NCI-H187 (cell line): ENCODE measurements at regions not wholly inside any gene's neighbourhood (a gene's known extent, or its start where the extent isn't known, plus 50 kb on each side); places are given as distances from the start of the nearest gene placed in this dataset.
"Not testable (repeated sequence)": the region's sequence is repeated elsewhere in the genome, so short reads cannot be mapped to it uniquely, and the experiment has no call there.

Experiments used
- DNase-seq, 2 experiments: peaks; one replicate each; lab custom pipeline; 2025; lab: John Stamatoyannopoulos, UW

- no peak for DNase-seq
Observed at GRCh38 chr3:71958533-71958932, 173.6 kb upstream of the PROK2 start.

- no peak for DNase-seq
Observed at GRCh38 chr3:71956716-71957115, 171.8 kb upstream of the PROK2 start.

GRCh38 chr3:71956069-71956340 lies 171.1 kb upstream of the PROK2 start:
- no peak for DNase-seq

- DNase-seq, result peak; percentile 12 to 21
Observed at GRCh38 chr3:71955240-71956068, 170.5 kb upstream of the PROK2 start.

GRCh38 chr3:71951842-71952241 lies 166.9 kb upstream of the PROK2 start:
- no peak for DNase-seq

- DNase-seq, result no peak
Observed at GRCh38 chr3:71951361-71951760, 166.4 kb upstream of the PROK2 start.

- DNase-seq, result no peak
Observed at GRCh38 chr3:71949442-71949841, 164.5 kb upstream of the PROK2 start.

- DNase-seq, result no peak
Observed at GRCh38 chr3:71944482-71945065, 159.6 kb upstream of the PROK2 start.

GRCh38 chr3:71942432-71943187 lies 157.7 kb upstream of the PROK2 start:
- DNase-seq, result no peak

- DNase-seq, result no peak
Observed at GRCh38 chr3:71940486-71940885, 155.5 kb upstream of the PROK2 start.

- DNase-seq, result not testable (repeated sequence)
Observed at GRCh38 chr3:71938081-71938480, 153.1 kb upstream of the PROK2 start.

GRCh38 chr3:71936681-71937080 lies 151.7 kb upstream of the PROK2 start:
- DNase-seq, result no peak

- no peak for DNase-seq
Observed at GRCh38 chr3:71934520-71935270, 149.7 kb upstream of the PROK2 start.

- no peak for DNase-seq
Observed at GRCh38 chr3:71931922-71932321, 147.0 kb upstream of the PROK2 start.

- no peak for DNase-seq
Observed at GRCh38 chr3:71930056-71930991, 145.4 kb upstream of the PROK2 start.

- no peak for DNase-seq
Observed at GRCh38 chr3:71928212-71928611, 143.3 kb upstream of the PROK2 start.

- DNase-seq, result no peak
Observed at GRCh38 chr3:71927505-71928066, 142.6 kb upstream of the PROK2 start.

GRCh38 chr3:71926616-71927015 lies 141.7 kb upstream of the PROK2 start:
- no peak for DNase-seq

GRCh38 chr3:71926262-71926600 lies 141.3 kb upstream of the PROK2 start:
- DNase-seq, result peak in 1 of 2 experiments; percentile 26

GRCh38 chr3:71925511-71926261 lies 140.7 kb upstream of the PROK2 start:
- not testable (repeated sequence) for DNase-seq
